ENCODE measurements at regions not wholly inside any gene's neighbourhood (a gene's known extent, or its start where the extent isn't known, plus 50 kb on each side); places are given as distances from the start of the nearest gene placed in this dataset.
"Not testable (repeated sequence)": the region's sequence is repeated elsewhere in the genome, so short reads cannot be mapped to it uniquely, and the experiment has no call there.

DNA sequence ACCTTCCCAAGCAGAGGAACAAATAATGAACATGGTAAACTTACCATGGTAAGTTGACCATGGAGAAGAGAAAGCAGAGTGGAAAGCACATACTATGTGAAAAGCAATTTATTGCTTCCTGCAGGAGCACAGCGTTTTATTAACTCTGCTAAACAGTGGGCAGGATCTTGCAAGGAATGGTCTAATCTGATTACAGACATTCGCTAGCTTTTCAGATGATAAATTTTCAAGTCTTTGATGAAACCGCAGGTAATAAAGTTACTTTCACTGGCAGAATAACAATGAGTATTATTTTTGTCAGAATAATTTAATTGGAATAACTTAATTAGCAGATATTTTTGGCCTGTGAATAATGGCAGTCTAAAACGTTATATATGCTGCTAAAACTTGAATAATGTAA, 89.6 kb upstream of the HGF start:
- no peak for DNase-seq
- no peak for TF ChIP-seq CTCF (IDR thresholded peaks at IDR 0.05)
- no peaks in the 10 kb centered on the region for H3K4me1 ChIP-seq
- H3K9me3 ChIP-seq, result no peaks in the 10 kb centered on the region
- no peak overlapping the region for H3K27ac ChIP-seq
- H3K27me3 ChIP-seq, result no peaks in the 10 kb centered on the region
- H3K36me3 ChIP-seq, result no peaks in the 10 kb centered on the region
- H3K4me3 ChIP-seq, result no peak overlapping the region

DNA sequence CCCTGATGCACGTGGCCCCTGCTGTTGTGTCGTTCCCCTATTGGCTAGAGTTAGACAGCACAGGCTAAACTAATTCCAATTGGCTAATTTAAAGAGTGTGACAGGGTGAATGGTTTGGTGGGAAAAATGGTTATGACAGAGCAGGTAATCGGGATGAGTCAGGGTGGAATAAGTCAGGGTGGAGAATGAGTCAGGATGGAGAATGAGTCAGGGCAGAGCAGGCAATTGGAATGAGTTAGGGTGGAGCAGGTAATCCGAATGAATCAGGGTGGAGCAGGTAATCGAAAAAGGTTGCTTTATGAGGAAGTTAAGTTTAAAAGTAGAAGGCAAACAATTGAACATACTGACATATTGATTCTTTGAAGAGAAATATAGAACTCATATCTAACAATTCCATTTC, 89.0 kb upstream of the HGF start:
- not testable (repeated sequence) for H3K4me3 ChIP-seq, DNase-seq, H3K27me3 ChIP-seq, H3K27ac ChIP-seq, H3K36me3 ChIP-seq, H3K9me3 ChIP-seq, H3K4me1 ChIP-seq

- no peak overlapping the region for H3K4me3 ChIP-seq
- no peaks in the 10 kb centered on the region for H3K27me3 ChIP-seq
- DNase-seq, result no peak
- no peaks in the 10 kb centered on the region for H3K4me1 ChIP-seq
- no peak overlapping the region for H3K27ac ChIP-seq
- H3K36me3 ChIP-seq, result no peaks in the 10 kb centered on the region
- H3K9me3 ChIP-seq, result no peaks in the 10 kb centered on the region
- no peak for TF ChIP-seq POLR2A (IDR thresholded peaks at IDR 0.05)
- TF ChIP-seq CTCF (IDR thresholded peaks at IDR 0.05), result no peak
Measured at GRCh38 chr7:81857385-81857784, 87.5 kb upstream of the HGF start.

DNA sequence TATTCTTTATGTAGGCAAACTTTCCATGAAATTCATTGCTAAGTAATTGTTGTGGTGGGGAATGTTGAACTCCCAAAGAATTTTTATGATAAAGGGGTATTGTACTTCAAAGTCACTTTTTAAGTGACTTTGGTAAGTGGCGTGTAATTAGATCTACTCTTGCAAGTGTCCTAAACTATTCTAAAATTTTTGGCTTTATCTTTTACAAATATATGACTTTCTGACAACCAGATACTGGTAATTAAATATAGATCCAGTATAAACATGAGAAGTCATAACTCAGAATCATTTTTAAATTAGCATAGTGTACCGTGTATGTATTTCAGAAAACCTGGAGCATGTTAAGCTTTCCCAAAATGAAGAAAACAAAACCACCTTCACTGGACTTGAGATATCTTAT, 84.7 kb upstream of the HGF start:
- Histone ChIP-seq H3K27me3 (no peaks in the 10 kb centered on the region), H3K27ac (no peak overlapping the region), H3K9me3 (no peaks in the 10 kb centered on the region), H3K4me1 (no peaks in the 10 kb centered on the region), H3K4me3 (no peak overlapping the region), H3K36me3 (no peaks in the 10 kb centered on the region)
- no peak for TF ChIP-seq POLR2A (IDR thresholded peaks at IDR 0.05)
- TF ChIP-seq CTCF (IDR thresholded peaks at IDR 0.05), result no peak
- no peak for DNase-seq

- no peaks in the 10 kb centered on the region for H3K27me3 ChIP-seq
- no peak overlapping the region for H3K27ac ChIP-seq
- H3K4me3 ChIP-seq, result no peak overlapping the region
- H3K9me3 ChIP-seq, result no peaks in the 10 kb centered on the region
- H3K4me1 ChIP-seq, result no peaks in the 10 kb centered on the region
- no peak for DNase-seq
- TF ChIP-seq CTCF (IDR thresholded peaks at IDR 0.05) (no peak), POLR2A (IDR thresholded peaks at IDR 0.05) (no peak)
- H3K36me3 ChIP-seq, result no peaks in the 10 kb centered on the region
Measured at GRCh38 chr7:81852701-81853100, 82.9 kb upstream of the HGF start.

GRCh38 chr7:81851413-81851812, 81.6 kb upstream of the HGF start:
- H3K27ac ChIP-seq, result no peak overlapping the region
- H3K4me3 ChIP-seq, result no peak overlapping the region
- TF ChIP-seq CTCF (IDR thresholded peaks at IDR 0.05) (no peak), POLR2A (IDR thresholded peaks at IDR 0.05) (no peak)
- no peaks in the 10 kb centered on the region for H3K36me3 ChIP-seq
- H3K27me3 ChIP-seq, result no peaks in the 10 kb centered on the region
- DNase-seq, result no peak
- no peaks in the 10 kb centered on the region for H3K9me3 ChIP-seq
- H3K4me1 ChIP-seq, result no peaks in the 10 kb centered on the region

All from Peyer's patch (tissue), 4 donors.